ENCODE measurements at regions not wholly inside any gene's neighbourhood (a gene's known extent, or its start where the extent isn't known, plus 50 kb on each side); places are given as distances from the start of the nearest gene placed in this dataset.

GRCh38 chr9:107423540-107423939, 66.0 kb downstream of the KLF4 start:
- Histone ChIP-seq H3K4me3 (no peak overlapping the region), H3K27me3 (no peaks in the 10 kb centered on the region), H3K36me3 (no peaks in the 10 kb centered on the region), H3K27ac (no peak overlapping the region), H3K4me1 (peaks cover 0 to 33% (median 5%) of the 10 kb centered on the region in 3 donors), H3K9me3 (no peaks in the 10 kb centered on the region)
- no peak for ATAC-seq
- 100% methylated on average over 2 to 4 of the region's 6 CpGs for WGBS, 2 donors (ENCODE audit: low coverage in 1 of 2)
- TF ChIP-seq POLR2A (IDR thresholded peaks at IDR 0.05) (no peak), CTCF (IDR thresholded peaks at IDR 0.05) (no peak), POLR2AphosphoS5 (IDR thresholded peaks at IDR 0.05) (no peak), EP300 (IDR thresholded peaks at IDR 0.05) (no peak)

GRCh38 chr9:107422189-107423185, 67.1 kb downstream of the KLF4 start:
- no peaks in the 10 kb centered on the region for H3K27me3 ChIP-seq
- 25 to 73% methylated on average over 4 to 5 of the region's 9 CpGs for WGBS, 2 donors (ENCODE audit: low coverage in 1 of 2)
- no peaks in the 10 kb centered on the region for H3K36me3 ChIP-seq
- no peak for TF ChIP-seq EP300 (IDR thresholded peaks at IDR 0.05)
- TF ChIP-seq CTCF (IDR thresholded peaks at IDR 0.05): peak in 3 of 4 experiments; percentile 41 to 70 (median 67)
- H3K4me3 ChIP-seq: no peak overlapping the region
- peaks cover 0 to 33% (median 5%) of the 10 kb centered on the region in 3 donors for H3K4me1 ChIP-seq
- no peaks in the 10 kb centered on the region for H3K9me3 ChIP-seq
- no peak overlapping the region for H3K27ac ChIP-seq
- ATAC-seq: peak; percentile 49

GRCh38 chr9:107410420-107410819, 79.1 kb downstream of the KLF4 start:
- H3K27me3 ChIP-seq: no peaks in the 10 kb centered on the region
- no peak for ATAC-seq
- H3K4me1 ChIP-seq: no peaks in the 10 kb centered on the region
- H3K9me3 ChIP-seq: no peaks in the 10 kb centered on the region
- H3K36me3 ChIP-seq: no peaks in the 10 kb centered on the region
- 100% methylated on average over 3 of the region's 3 CpGs; no CpG with 5 or more reads in 1 of the 2 donors for WGBS, 2 donors (ENCODE audit: low coverage in 1 of 2)
- no peak overlapping the region for H3K4me3 ChIP-seq
- no peak overlapping the region for H3K27ac ChIP-seq
- TF ChIP-seq CTCF (IDR thresholded peaks at IDR 0.05) (no peak), EP300 (IDR thresholded peaks at IDR 0.05) (no peak), POLR2AphosphoS5 (IDR thresholded peaks at IDR 0.05) (no peak), POLR2A (IDR thresholded peaks at IDR 0.05) (no peak)

DNA sequence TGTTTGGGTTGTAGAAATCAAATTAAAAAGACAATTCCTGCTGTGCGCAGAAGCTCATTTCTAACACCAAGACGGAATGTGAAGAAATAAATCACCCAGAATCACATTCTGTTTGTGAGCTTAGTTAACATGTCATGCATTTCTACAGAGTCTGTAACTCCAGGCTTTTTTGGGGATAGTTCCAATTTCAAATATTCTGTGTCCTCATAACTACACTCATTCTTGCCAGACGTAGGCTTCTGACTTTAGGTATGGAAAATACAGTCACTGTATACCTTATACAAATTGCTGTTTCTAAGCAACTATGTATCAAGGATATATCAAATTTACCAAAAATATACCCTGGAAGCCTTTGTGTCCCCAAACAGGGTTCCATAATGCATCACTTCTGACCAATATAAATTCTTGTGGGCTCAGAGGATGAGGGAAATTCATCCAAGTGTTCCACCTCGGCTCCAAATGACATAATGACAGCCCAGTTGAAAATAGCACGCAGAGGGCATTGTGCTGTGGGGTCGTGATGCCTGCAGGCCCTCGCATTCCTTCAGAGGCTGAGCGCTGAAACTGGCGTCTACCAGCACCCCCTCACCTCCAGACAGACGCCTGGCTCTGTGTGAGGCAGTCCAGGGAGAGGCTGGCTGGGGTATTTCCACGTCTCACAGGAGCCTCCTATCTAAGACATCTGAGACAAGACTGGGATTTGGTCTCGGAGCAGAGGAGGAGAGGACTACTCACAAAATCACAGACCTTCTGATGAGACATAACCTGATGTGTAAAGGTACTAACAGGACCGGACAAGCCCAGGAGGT, 79.8 kb downstream of the KLF4 start:
- Histone ChIP-seq H3K27me3 (no peaks in the 10 kb centered on the region), H3K4me3 (no peak overlapping the region), H3K36me3 (no peaks in the 10 kb centered on the region), H3K9me3 (no peaks in the 10 kb centered on the region), H3K4me1 (no peaks in the 10 kb centered on the region), H3K27ac (no peak overlapping the region)
- TF ChIP-seq POLR2AphosphoS5 (IDR thresholded peaks at IDR 0.05) (no peak), EP300 (IDR thresholded peaks at IDR 0.05) (no peak), POLR2A (IDR thresholded peaks at IDR 0.05) (no peak)
- ATAC-seq: no peak
- 53 to 73% methylated on average over 4 to 6 of the region's 13 CpGs for WGBS, 2 donors (ENCODE audit: low coverage in 1 of 2)

- no peak for ATAC-seq
- Histone ChIP-seq H3K4me1 (peaks cover 0 to 4% (median 0%) of the 10 kb centered on the region in 3 donors), H3K9me3 (no peaks in the 10 kb centered on the region), H3K27me3 (no peaks in the 10 kb centered on the region), H3K36me3 (no peaks in the 10 kb centered on the region), H3K27ac (no peak overlapping the region), H3K4me3 (no peak overlapping the region)
- TF ChIP-seq EP300 (IDR thresholded peaks at IDR 0.05) (no peak), CTCF (IDR thresholded peaks at IDR 0.05) (no peak), POLR2A (IDR thresholded peaks at IDR 0.05) (no peak), POLR2AphosphoS5 (IDR thresholded peaks at IDR 0.05) (no peak)
- 40 to 71% methylated on average over 1 of the region's 2 CpGs for WGBS, 2 donors (ENCODE audit: low coverage in 1 of 2)
These were observed 81.9 kb downstream of the KLF4 start for GRCh38 chr9:107407675-107408074.
